ENCODE measurements at regions not wholly inside any gene's neighbourhood (a gene's known extent, or its start where the extent isn't known, plus 50 kb on each side); places are given as distances from the start of the nearest gene placed in this dataset.

GRCh38 chr5:114056185-114056538 lies 305.7 kb upstream of the KCNN2 start:
- no peak for TF ChIP-seq CTCF (IDR thresholded peaks at IDR 0.05 in 2 of 3, conservative IDR thresholded peaks at IDR 0.05 in 1 of 3; ENCODE audit: insufficient read depth in 2 of 3, low read depth in 1 of 3, low read length in 3 of 3)
- no peak for TF ChIP-seq ERF (CRISPR knock-in tag; IDR thresholded peaks at IDR 0.05)
- no peak for TF ChIP-seq MXI1 (IDR thresholded peaks at IDR 0.05; ENCODE audit: low read depth, low read length)
- no peak for TF ChIP-seq RFX5 (IDR thresholded peaks at IDR 0.05; ENCODE audit: low read depth, low read length)
- TF ChIP-seq HDAC6 (IDR thresholded peaks at IDR 0.05; ENCODE audit: low read depth, low read length): no peak
- no peak for TF ChIP-seq ZNF644 (tag; IDR thresholded peaks at IDR 0.05; ENCODE audit: low read depth)
- TF ChIP-seq ZNF174 (CRISPR knock-in tag; IDR thresholded peaks at IDR 0.05): no peak
- no peak for TF ChIP-seq EZH2 (IDR thresholded peaks at IDR 0.05; ENCODE audit: borderline replicate concordance, low read depth, low read length)
- TF ChIP-seq JUND (IDR thresholded peaks at IDR 0.05; ENCODE audit: borderline replicate concordance, low read depth, low read length): no peak
- TF ChIP-seq JUND (tag; IDR thresholded peaks at IDR 0.05; ENCODE audit: borderline replicate concordance, low read depth, low read length): no peak
